DND-41 (cell line): ENCODE measurements at regions not wholly inside any gene's neighbourhood (a gene's known extent, or its start where the extent isn't known, plus 50 kb on each side); places are given as distances from the start of the nearest gene placed in this dataset.

ENCODE experiments used
- ATAC-seq: fragments of 200-7000 bp; cut with Tn5 transposase; 3 replicates; pipeline ENCODE4 v1.9.1; 2021; ENCODE audit warnings: low read depth; ENCODE audit not compliant: insufficient read depth
- DNase-seq: peaks from one replicate; pipeline ENCODE4 v3.0.0-alpha.2; 2020
- H2AFZ ChIP-seq: 2 replicates; pipeline ENCODE4 v1.6.0; 2012; ENCODE audit warnings: low read depth, low read length
- H3K27ac ChIP-seq: 2 replicates; pipeline ENCODE4 v1.5.1; 2012; ENCODE audit warnings: low read length, inconsistent platforms
- H3K27me3 ChIP-seq: fragments of 200-600 bp; sonication (generic); 2 replicates; pipeline ENCODE4 v1.6.0; 2012; ENCODE audit warnings: low read length, mild to moderate bottlenecking, inconsistent platforms; ENCODE audit not compliant: insufficient read depth, poor library complexity
- H3K36me3 ChIP-seq: 2 replicates; pipeline ENCODE4 v1.5.1; 2012; ENCODE audit warnings: low read length, inconsistent platforms; ENCODE audit not compliant: insufficient read depth
- H3K4me1 ChIP-seq: 2 replicates; pipeline ENCODE4 v1.5.1; 2012; ENCODE audit warnings: mild to moderate bottlenecking, low read length; ENCODE audit not compliant: insufficient read depth
- H3K4me2 ChIP-seq: 2 replicates; pipeline ENCODE4 v1.6.0; 2012; ENCODE audit warnings: mild to moderate bottlenecking, moderate library complexity, low read length, inconsistent platforms; ENCODE audit not compliant: insufficient read depth
- H3K4me3 ChIP-seq, 2 experiments: fragments of 200-600 bp in 1 of 2; shearing (Covaris generic) in 1 of 2; 2 replicates each; pipeline ENCODE4 v1.5.1; 2012 to 2016; ENCODE audit warnings: inconsistent platforms in 2 of 2, low read length in 2 of 2, mild to moderate bottlenecking in 2 of 2, low read depth in 1 of 2, moderate library complexity in 1 of 2
- H3K79me2 ChIP-seq: 2 replicates; pipeline ENCODE4 v1.6.0; 2012; ENCODE audit warnings: low read length, inconsistent platforms; ENCODE audit not compliant: insufficient read depth
- H3K9ac ChIP-seq: 2 replicates; pipeline ENCODE4 v1.6.0; 2012; ENCODE audit warnings: low read depth, mild to moderate bottlenecking, inconsistent platforms, low read length, moderate library complexity
- H3K9me3 ChIP-seq: 2 replicates; pipeline ENCODE4 v1.5.1; 2012; ENCODE audit warnings: low read length, moderate library complexity, mild to moderate bottlenecking, inconsistent platforms; ENCODE audit not compliant: insufficient read depth, severe bottlenecking
- H4K20me1 ChIP-seq: 2 replicates; pipeline ENCODE4 v1.6.0; 2012; ENCODE audit warnings: low read length; ENCODE audit not compliant: insufficient read depth
- CTCF ChIP-seq: IDR thresholded peaks from 2 replicates; pipeline ENCODE4 v1.5.1; 2012; ENCODE audit warnings: borderline replicate concordance, low read length, moderate library complexity, mild to moderate bottlenecking; ENCODE audit not compliant: poor library complexity, severe bottlenecking; ENCODE audit errors: extremely low read depth
- EZH2 ChIP-seq: IDR thresholded peaks from 3 replicates; pipeline ENCODE4 v1.6.1; 2012; ENCODE audit warnings: borderline replicate concordance, low read depth, mild to moderate bottlenecking, moderate library complexity, low read length, inconsistent platforms; ENCODE audit not compliant: severe bottlenecking

DNA sequence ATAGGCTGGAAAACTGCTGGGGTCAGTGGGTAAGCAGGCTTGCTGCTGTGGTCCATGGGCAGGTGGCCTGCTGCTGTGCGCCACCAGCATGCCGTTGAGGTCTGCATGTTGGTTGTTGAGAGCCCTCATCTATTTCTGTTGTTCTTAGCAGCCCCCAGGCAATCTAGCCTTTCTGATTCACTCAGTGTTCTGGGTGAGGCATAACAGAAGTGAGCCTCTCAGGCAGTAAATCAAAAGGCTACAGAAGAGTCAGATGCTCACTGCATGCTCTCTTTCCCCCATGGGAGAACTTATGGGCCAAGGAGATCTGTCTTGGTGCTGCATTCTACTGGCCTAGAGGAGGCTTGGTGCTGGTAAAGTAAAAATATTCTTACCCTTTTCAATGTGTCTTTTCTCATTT, 67.8 kb upstream of the ATP10A start:
- Histone ChIP-seq H2AFZ (no peak overlapping the region), H3K4me2 (no peak overlapping the region), H3K27ac (no peak overlapping the region), H3K27me3 (no peaks in the 10 kb centered on the region), H3K4me1 (no peaks in the 10 kb centered on the region), H3K9ac (no peak overlapping the region), H3K4me3 (no peak overlapping the region), H3K79me2 (no peaks in the 10 kb centered on the region), H3K36me3 (no peaks in the 10 kb centered on the region), H3K9me3 (no peaks in the 10 kb centered on the region), H4K20me1 (no peaks in the 10 kb centered on the region)
- TF ChIP-seq CTCF (no peak), EZH2 (no peak)
- ATAC-seq, result no peak
- no peak for DNase-seq
